ENCODE measurements at regions not wholly inside any gene's neighbourhood (a gene's known extent, or its start where the extent isn't known, plus 50 kb on each side); places are given as distances from the start of the nearest gene placed in this dataset.

DNA sequence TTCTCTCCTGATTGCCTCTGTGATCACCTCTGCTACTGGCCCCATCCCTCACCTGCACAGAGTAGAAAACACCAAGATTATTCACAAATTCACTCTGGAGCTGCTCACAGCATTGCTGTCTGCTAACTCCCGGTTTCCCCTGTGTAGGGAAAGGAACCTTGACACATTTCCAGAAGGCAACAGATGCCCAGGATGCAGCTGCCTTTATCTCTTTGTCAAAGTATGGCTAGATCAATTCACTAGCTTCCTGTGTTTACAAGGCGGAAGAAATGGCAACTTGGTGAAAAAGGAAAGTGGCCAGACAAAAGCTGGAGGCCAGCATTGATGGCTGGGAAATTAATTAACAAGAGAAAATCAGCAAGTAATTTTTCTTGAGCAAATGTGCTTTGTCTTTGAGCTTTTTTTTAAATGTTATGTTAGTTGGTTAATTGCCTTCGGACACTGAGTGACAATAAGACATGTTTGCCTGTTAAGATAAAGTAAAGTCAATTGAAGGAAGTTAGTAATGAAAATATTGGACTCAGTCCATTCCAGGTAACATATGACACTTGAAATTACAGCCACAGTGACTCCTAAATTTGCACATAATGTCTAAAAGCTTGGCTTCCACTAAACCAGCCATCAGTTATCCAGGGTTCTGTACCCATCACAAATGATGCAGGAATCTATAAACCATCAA lies 394.6 kb upstream of the IL12A start:
- no TSS peak for BruUV-seq (replicated peaks)
- TF ChIP-seq BRD4 (IDR thresholded peaks at IDR 0.05) (no peak), POLR2H (tag; IDR thresholded peaks at IDR 0.05; ENCODE audit: low read depth) (no peak), HNRNPLL (IDR thresholded peaks at IDR 0.05; ENCODE audit: low read depth, low read length, poor library complexity, severe bottlenecking) (no peak), ZNF165 (CRISPR knock-in tag; IDR thresholded peaks at IDR 0.05; ENCODE audit: borderline replicate concordance) (no peak), YY1 (IDR thresholded peaks at IDR 0.05; ENCODE audit: borderline replicate concordance in 1 of 3, control insufficient read depth in 1 of 3, extremely low read depth in 1 of 3, insufficient read depth in 3 of 3, insufficient read length in 1 of 3, insufficient replicate concordance in 2 of 3, low read depth in 1 of 3, low read length in 2 of 3) (no peak), MTA2 (IDR thresholded peaks at IDR 0.05; ENCODE audit: low read depth) (no peak)
- TF ChIP-seq, protein P1, sequence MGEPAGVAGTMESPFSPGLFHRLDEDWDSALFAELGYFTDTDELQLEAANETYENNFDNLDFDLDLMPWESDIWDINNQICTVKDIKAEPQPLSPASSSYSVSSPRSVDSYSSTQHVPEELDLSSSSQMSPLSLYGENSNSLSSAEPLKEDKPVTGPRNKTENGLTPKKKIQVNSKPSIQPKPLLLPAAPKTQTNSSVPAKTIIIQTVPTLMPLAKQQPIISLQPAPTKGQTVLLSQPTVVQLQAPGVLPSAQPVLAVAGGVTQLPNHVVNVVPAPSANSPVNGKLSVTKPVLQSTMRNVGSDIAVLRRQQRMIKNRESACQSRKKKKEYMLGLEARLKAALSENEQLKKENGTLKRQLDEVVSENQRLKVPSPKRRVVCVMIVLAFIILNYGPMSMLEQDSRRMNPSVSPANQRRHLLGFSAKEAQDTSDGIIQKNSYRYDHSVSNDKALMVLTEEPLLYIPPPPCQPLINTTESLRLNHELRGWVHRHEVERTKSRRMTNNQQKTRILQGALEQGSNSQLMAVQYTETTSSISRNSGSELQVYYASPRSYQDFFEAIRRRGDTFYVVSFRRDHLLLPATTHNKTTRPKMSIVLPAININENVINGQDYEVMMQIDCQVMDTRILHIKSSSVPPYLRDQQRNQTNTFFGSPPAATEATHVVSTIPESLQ (CRISPR knock-in tag; IDR thresholded peaks at IDR 0.05), result no peak
- TF ChIP-seq, protein P2, sequence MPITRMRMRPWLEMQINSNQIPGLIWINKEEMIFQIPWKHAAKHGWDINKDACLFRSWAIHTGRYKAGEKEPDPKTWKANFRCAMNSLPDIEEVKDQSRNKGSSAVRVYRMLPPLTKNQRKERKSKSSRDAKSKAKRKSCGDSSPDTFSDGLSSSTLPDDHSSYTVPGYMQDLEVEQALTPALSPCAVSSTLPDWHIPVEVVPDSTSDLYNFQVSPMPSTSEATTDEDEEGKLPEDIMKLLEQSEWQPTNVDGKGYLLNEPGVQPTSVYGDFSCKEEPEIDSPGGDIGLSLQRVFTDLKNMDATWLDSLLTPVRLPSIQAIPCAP (CRISPR knock-in tag; IDR thresholded peaks at IDR 0.05; ENCODE audit: borderline replicate concordance), result no peak
- TF ChIP-seq, protein P3, sequence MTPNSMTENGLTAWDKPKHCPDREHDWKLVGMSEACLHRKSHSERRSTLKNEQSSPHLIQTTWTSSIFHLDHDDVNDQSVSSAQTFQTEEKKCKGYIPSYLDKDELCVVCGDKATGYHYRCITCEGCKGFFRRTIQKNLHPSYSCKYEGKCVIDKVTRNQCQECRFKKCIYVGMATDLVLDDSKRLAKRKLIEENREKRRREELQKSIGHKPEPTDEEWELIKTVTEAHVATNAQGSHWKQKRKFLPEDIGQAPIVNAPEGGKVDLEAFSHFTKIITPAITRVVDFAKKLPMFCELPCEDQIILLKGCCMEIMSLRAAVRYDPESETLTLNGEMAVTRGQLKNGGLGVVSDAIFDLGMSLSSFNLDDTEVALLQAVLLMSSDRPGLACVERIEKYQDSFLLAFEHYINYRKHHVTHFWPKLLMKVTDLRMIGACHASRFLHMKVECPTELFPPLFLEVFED (CRISPR knock-in tag; conservative IDR thresholded peaks at IDR 0.05), result no peak
- TF ChIP-seq, protein P4, sequence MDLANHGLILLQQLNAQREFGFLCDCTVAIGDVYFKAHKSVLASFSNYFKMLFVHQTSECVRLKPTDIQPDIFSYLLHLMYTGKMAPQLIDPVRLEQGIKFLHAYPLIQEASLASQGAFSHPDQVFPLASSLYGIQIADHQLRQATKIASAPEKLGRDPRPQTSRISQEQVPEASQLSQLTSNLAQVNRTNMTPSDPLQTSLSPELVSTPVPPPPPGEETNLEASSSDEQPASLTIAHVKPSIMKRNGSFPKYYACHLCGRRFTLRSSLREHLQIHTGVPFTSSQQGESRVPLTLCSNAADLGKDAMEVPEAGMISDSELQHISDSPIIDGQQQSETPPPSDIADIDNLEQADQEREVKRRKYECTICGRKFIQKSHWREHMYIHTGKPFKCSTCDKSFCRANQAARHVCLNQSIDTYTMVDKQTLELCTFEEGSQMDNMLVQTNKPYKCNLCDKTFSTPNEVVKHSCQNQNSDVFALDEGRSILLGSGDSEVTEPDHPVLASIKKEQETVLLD (IDR thresholded peaks at IDR 0.05), result no peak
- TF ChIP-seq, protein P5, sequence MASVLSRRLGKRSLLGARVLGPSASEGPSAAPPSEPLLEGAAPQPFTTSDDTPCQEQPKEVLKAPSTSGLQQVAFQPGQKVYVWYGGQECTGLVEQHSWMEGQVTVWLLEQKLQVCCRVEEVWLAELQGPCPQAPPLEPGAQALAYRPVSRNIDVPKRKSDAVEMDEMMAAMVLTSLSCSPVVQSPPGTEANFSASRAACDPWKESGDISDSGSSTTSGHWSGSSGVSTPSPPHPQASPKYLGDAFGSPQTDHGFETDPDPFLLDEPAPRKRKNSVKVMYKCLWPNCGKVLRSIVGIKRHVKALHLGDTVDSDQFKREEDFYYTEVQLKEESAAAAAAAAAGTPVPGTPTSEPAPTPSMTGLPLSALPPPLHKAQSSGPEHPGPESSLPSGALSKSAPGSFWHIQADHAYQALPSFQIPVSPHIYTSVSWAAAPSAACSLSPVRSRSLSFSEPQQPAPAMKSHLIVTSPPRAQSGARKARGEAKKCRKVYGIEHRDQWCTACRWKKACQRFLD (CRISPR knock-in tag; IDR thresholded peaks at IDR 0.05), result no peak
- TF ChIP-seq, protein P6, sequence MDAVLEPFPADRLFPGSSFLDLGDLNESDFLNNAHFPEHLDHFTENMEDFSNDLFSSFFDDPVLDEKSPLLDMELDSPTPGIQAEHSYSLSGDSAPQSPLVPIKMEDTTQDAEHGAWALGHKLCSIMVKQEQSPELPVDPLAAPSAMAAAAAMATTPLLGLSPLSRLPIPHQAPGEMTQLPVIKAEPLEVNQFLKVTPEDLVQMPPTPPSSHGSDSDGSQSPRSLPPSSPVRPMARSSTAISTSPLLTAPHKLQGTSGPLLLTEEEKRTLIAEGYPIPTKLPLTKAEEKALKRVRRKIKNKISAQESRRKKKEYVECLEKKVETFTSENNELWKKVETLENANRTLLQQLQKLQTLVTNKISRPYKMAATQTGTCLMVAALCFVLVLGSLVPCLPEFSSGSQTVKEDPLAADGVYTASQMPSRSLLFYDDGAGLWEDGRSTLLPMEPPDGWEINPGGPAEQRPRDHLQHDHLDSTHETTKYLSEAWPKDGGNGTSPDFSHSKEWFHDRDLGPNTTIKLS (IDR thresholded peaks at IDR 0.05; ENCODE audit: borderline replicate concordance, low read depth), result no peak

More for the DNA sequence above, 394.6 kb upstream of the IL12A start:
- Histone ChIP-seq H3K9ac (ENCODE audit: insufficient read depth in 1 of 2, low read depth in 2 of 2, low read length in 2 of 2) (no peak overlapping the region), H3K9me3 (replicated peaks; ENCODE audit: control insufficient read depth, insufficient read depth, low read depth, low read length) (no peaks in the 10 kb centered on the region), H4K20me1 (replicated peaks; ENCODE audit: control insufficient read depth, insufficient read depth, low read length) (no peaks in the 10 kb centered on the region), H3K79me2 (ENCODE audit: control insufficient read depth, insufficient read depth, low read length) (no peaks in the 10 kb centered on the region), H3K27ac (ENCODE audit: extremely low read depth, low read depth, low read length) (no peak overlapping the region), H3K36me3 (ENCODE audit: control insufficient read depth, insufficient read depth, low read length) (no peaks in the 10 kb centered on the region), H3K9me1 (ENCODE audit: control insufficient read depth, insufficient read depth, low read length) (no peaks in the 10 kb centered on the region), H3K4me2 (ENCODE audit: insufficient read depth, low read length) (no peak overlapping the region), H3K4me1 (replicated peaks in 1 of 2; ENCODE audit: control insufficient read depth in 2 of 2, insufficient read depth in 2 of 2, low read length in 2 of 2) (no peaks in the 10 kb centered on the region), H2AFZ (ENCODE audit: low read depth, low read length) (no peak overlapping the region), H3K4me3 (no peak overlapping the region), H3K27me3 (ENCODE audit: control insufficient read depth in 2 of 2, insufficient read depth in 2 of 2, low read length in 2 of 2) (no peaks in the 10 kb centered on the region)
- ChIA-PET CTCF (ENCODE audit: low intra/inter-chr PET ratio) (no interaction called here), POLR2A (no interaction called here)
- in situ Hi-C loops (cut with MboI), result no loop called here
- DNase-seq (ENCODE audit: extremely low read depth in 1 of 4, low spot score in 3 of 4), result no peak
- no peak for FAIRE-seq
- 0% methylated on average over 3 of the region's 3 CpGs for WGBS (ENCODE audit: insufficient coverage, low coverage, missing lambda C conversion rate)
- intact Hi-C loops (cut with micrococcal nuclease), result no loop called here
- no peak for ATAC-seq
